Suprapubic skin (tissue), 4 donors: ENCODE measurements at regions not wholly inside any gene's neighbourhood (a gene's known extent, or its start where the extent isn't known, plus 50 kb on each side); places are given as distances from the start of the nearest gene placed in this dataset.
A peak's percentile ranks its signal among the peaks of the same experiment; 100 is the strongest.

Experiments
- DNase-seq, 2 donors: peaks; one replicate each; pipeline ENCODE4 v3.0.0-alpha.2; 2019; ENCODE audit warnings: low spot score in 2 of 2
- H3K27ac ChIP-seq: fragments of 200-600 bp; sonication (generic); one replicate; pipeline ENCODE4 v1.5.1; 2019
- H3K27me3 ChIP-seq: fragments of 200-600 bp; sonication (generic); one replicate; pipeline ENCODE4 v1.5.1; 2019
- H3K36me3 ChIP-seq: fragments of 200-600 bp; sonication (generic); one replicate; pipeline ENCODE4 v1.5.1; 2019
- H3K4me1 ChIP-seq: fragments of 200-600 bp; sonication (generic); one replicate; pipeline ENCODE4 v1.5.1; 2019
- H3K4me3 ChIP-seq: fragments of 200-600 bp; sonication (generic); one replicate; pipeline ENCODE4 v1.5.1; 2019; ENCODE audit warnings: mild to moderate bottlenecking
- H3K9me3 ChIP-seq: fragments of 200-600 bp; sonication (generic); one replicate; pipeline ENCODE4 v1.5.1; 2019
- EP300 ChIP-seq: sonication (generic); formaldehyde crosslinking; IDR thresholded peaks from one replicate; pipeline ENCODE4 v1.6.1; 2017; ENCODE audit warnings: antibody characterized with exemption
- POLR2A ChIP-seq, 2 donors: fragments of 450-650 bp; IDR thresholded peaks; one replicate each; pipeline ENCODE4 v1.6.1; 2017; ENCODE audit warnings: antibody characterized with exemption in 2 of 2, mild to moderate bottlenecking in 2 of 2, moderate library complexity in 2 of 2
- POLR2AphosphoS5 ChIP-seq, 3 donors: sonication (generic); formaldehyde crosslinking; IDR thresholded peaks; one replicate each; pipeline ENCODE4 v1.6.1; 2017; ENCODE audit warnings: antibody characterized with exemption in 3 of 3
- WGBS: methylation state at CpG from one replicate; pipeline ENCODE4 v1.1.5; 2018; 5-methylcytosine and 5-hydroxymethylcytosine counted together
- TF ChIP-seq, protein P1 (sequence below), 2 donors: fragments of 200-600 bp in 1 of 2; fragments of 450-650 bp in 1 of 2; sonication (generic) in 1 of 2; IDR thresholded peaks; one replicate each; pipeline ENCODE4 v1.5.1; 2016 to 2019; ENCODE audit warnings: antibody characterized with exemption in 2 of 2, mild to moderate bottlenecking in 1 of 2, moderate library complexity in 1 of 2

DNA sequence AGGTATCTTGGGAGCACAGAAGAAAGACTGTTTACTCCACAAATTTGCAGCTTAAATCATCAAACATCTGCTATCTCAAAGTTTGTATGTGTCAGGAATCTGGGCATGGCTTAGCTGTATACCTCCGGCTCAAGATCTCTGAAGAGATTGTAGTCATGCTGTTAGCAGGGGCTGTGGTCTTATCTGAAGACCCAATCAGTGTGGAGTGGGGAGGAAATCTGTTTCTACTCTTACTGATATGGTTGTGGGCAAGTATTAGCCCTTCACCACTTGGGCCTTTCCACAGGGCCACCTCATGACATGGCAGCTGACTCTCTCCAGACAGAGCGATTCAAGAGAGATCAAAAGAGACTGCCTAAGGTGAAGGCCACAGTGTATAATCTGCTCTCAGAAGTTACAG lies 438.7 kb downstream of the KIF2B start:
- 92% methylated on average over 2 of the region's 2 CpGs for WGBS
- H3K4me3 ChIP-seq, result no peak overlapping the region
- DNase-seq, result no peak

DNA sequence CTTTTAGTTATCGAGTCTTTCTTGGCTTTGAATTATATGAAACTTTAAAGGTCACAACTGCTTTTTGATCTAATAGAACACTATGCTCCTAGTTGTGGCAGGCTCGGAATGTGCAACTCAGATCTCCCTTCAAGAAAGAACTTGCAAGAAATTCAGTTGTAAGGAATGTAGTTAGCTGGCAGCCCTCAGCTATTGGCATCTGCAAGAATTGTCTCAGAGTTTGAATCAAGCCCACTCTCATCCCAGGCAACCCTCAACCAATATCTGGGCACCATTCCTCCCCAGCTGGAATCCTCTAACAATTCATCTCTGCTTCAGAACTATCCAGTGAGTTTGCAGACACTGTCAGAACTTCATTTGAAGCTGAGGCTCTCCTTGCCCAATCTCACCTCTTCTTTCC lies 447.2 kb downstream of the KIF2B start:
- WGBS, result 30% methylated on average over 2 of the region's 2 CpGs
- no peak for TF ChIP-seq POLR2AphosphoS5 (IDR thresholded peaks at IDR 0.05)
- TF ChIP-seq, protein P1, sequence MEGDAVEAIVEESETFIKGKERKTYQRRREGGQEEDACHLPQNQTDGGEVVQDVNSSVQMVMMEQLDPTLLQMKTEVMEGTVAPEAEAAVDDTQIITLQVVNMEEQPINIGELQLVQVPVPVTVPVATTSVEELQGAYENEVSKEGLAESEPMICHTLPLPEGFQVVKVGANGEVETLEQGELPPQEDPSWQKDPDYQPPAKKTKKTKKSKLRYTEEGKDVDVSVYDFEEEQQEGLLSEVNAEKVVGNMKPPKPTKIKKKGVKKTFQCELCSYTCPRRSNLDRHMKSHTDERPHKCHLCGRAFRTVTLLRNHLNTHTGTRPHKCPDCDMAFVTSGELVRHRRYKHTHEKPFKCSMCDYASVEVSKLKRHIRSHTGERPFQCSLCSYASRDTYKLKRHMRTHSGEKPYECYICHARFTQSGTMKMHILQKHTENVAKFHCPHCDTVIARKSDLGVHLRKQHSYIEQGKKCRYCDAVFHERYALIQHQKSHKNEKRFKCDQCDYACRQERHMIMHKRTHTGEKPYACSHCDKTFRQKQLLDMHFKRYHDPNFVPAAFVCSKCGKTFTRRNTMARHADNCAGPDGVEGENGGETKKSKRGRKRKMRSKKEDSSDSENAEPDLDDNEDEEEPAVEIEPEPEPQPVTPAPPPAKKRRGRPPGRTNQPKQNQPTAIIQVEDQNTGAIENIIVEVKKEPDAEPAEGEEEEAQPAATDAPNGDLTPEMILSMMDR (IDR thresholded peaks at IDR 0.05), result no peak
- TF ChIP-seq POLR2A (IDR thresholded peaks at IDR 0.05), result no peak
- TF ChIP-seq EP300, result no peak
- DNase-seq, result no peak

More for the DNA sequence above, 438.7 kb downstream of the KIF2B start:
- Histone ChIP-seq H3K9me3 (peaks cover 5% of the 10 kb centered on the region), H3K4me1 (no peaks in the 10 kb centered on the region), H3K36me3 (no peaks in the 10 kb centered on the region), H3K27ac (no peak overlapping the region), H3K27me3 (no peaks in the 10 kb centered on the region)
- no peak for TF ChIP-seq POLR2AphosphoS5 (IDR thresholded peaks at IDR 0.05)
- TF ChIP-seq EP300, result no peak
- TF ChIP-seq POLR2A (IDR thresholded peaks at IDR 0.05), result no peak
- TF ChIP-seq, protein P1 (IDR thresholded peaks at IDR 0.05), result no peak

DNA sequence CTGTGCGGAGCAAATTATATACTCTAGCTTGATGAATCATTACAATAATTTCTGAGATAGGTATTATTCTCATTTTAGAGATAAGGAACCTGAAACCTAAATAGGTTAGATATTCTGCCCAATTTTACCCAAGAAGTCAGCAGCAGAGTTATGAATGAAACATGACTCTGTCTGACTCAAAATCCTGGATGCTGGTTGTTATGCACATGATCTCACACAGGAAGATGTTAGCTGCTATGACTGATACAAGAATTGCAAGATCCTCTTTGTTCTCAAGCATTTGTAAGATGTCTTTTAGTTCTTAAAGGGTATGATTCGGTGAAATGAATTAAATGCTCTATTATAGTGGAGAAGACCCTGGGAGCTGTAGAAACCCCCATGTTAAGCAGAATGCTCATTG lies 447.8 kb downstream of the KIF2B start:
- H3K4me1 ChIP-seq, result no peaks in the 10 kb centered on the region
- no peak for DNase-seq
- TF ChIP-seq POLR2AphosphoS5 (IDR thresholded peaks at IDR 0.05), result no peak
- no peak for TF ChIP-seq EP300
- no peak for TF ChIP-seq POLR2A (IDR thresholded peaks at IDR 0.05)
- TF ChIP-seq, protein P1 (IDR thresholded peaks at IDR 0.05), result no peak
- H3K9me3 ChIP-seq, result no peaks in the 10 kb centered on the region
- 50% methylated on average over 2 of the region's 2 CpGs for WGBS
- peak overlapping the region; percentile 24 for H3K27ac ChIP-seq
- H3K4me3 ChIP-seq, result no peak overlapping the region
- H3K27me3 ChIP-seq, result no peaks in the 10 kb centered on the region
- no peaks in the 10 kb centered on the region for H3K36me3 ChIP-seq

More for the DNA sequence above, 447.2 kb downstream of the KIF2B start:
- Histone ChIP-seq H3K27me3 (no peaks in the 10 kb centered on the region), H3K4me1 (no peaks in the 10 kb centered on the region), H3K36me3 (no peaks in the 10 kb centered on the region), H3K27ac (peak overlapping the region; percentile 50), H3K4me3 (no peak overlapping the region), H3K9me3 (peaks cover 2% of the 10 kb centered on the region)

DNA sequence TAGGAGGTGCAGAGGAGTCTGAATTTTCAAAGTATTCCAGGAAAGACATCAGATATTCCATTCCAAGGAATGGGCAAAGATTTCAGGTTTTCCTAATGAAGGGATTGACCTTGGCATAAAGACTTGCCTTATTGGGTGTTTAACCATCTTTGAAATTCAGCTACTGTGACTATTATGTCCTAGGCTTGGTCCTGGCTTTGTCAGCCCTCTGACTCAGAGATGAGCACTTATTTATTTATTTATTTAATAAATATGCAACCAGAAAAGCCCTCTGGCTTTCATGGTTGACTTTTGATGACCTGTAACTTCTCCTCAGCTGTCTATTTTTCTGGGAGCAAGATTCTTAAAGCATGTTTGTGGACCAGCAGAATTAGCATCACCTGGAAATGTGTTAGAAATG lies 455.1 kb downstream of the KIF2B start:
- no peaks in the 10 kb centered on the region for H3K27me3 ChIP-seq
- TF ChIP-seq EP300, result no peak
- no peak for TF ChIP-seq POLR2AphosphoS5 (IDR thresholded peaks at IDR 0.05)
- TF ChIP-seq, protein P1 (IDR thresholded peaks at IDR 0.05), result no peak
- no peak for TF ChIP-seq POLR2A (IDR thresholded peaks at IDR 0.05)
- H3K27ac ChIP-seq, result no peak overlapping the region
- no peak for DNase-seq
- H3K9me3 ChIP-seq, result no peaks in the 10 kb centered on the region
- no peaks in the 10 kb centered on the region for H3K4me1 ChIP-seq
- no peak overlapping the region for H3K4me3 ChIP-seq
- no peaks in the 10 kb centered on the region for H3K36me3 ChIP-seq

DNA sequence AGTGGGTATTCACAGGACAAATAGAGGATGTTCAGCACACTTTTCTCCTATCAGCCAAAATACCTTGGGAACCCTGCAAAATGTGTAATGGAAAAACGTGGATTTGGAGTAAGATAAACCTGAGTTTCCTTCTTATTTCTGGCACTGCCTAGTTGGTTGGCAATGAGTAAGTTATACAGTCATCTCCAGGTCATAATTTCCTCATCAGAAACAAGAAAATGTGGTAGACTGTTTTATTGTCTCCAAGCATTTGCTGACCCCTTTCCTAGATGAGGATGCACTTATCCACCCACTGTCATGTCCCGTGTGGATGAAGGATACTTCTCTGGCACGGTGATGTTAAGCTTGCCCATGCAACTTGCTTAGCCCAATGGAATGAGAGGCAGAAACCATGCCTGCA lies 458.0 kb downstream of the KIF2B start:
- H3K4me3 ChIP-seq, result no peak overlapping the region
- TF ChIP-seq POLR2AphosphoS5 (IDR thresholded peaks at IDR 0.05) (no peak), EP300 (no peak), POLR2A (IDR thresholded peaks at IDR 0.05) (no peak)
- TF ChIP-seq, protein P1 (IDR thresholded peaks at IDR 0.05), result no peak

More for the DNA sequence above, 458.0 kb downstream of the KIF2B start:
- no peak overlapping the region for H3K27ac ChIP-seq
- H3K27me3 ChIP-seq, result no peaks in the 10 kb centered on the region
- no peaks in the 10 kb centered on the region for H3K36me3 ChIP-seq
- H3K4me1 ChIP-seq, result no peaks in the 10 kb centered on the region
- no peak for DNase-seq
- no peaks in the 10 kb centered on the region for H3K9me3 ChIP-seq
- WGBS, result 60% methylated on average over 3 of the region's 3 CpGs
